Upper lobe of left lung (tissue), 6 donors: ENCODE measurements at regions not wholly inside any gene's neighbourhood (a gene's known extent, or its start where the extent isn't known, plus 50 kb on each side); places are given as distances from the start of the nearest gene placed in this dataset.

Experiments used
- ATAC-seq, 2 donors: fragments of 200-7000 bp; cut with Tn5 transposase; one replicate each; pipeline ENCODE4 v1.9.1; 2022; ENCODE audit warnings: mild to moderate bottlenecking in 2 of 2, moderate library complexity in 2 of 2; ENCODE audit not compliant: low FRiP score in 2 of 2
- DNase-seq, 2 donors: peaks; one replicate each; pipeline ENCODE4 v3.0.0-alpha.2; 2019 to 2020
- H3K27ac ChIP-seq, 4 donors: fragments of 200-600 bp; sonication (generic); one replicate each; pipeline ENCODE4 v1.5.1; 2016 to 2019
- H3K27me3 ChIP-seq, 4 donors: fragments of 200-600 bp; sonication (generic); one replicate each; pipeline ENCODE4 v1.5.1; 2017 to 2019
- H3K36me3 ChIP-seq, 4 donors: fragments of 200-600 bp; sonication (generic); one replicate each; pipeline ENCODE4 v1.5.1; 2016 to 2019
- H3K4me1 ChIP-seq, 4 donors: fragments of 200-600 bp; sonication (generic); one replicate each; pipeline ENCODE4 v1.5.1; 2018 to 2019
- H3K4me3 ChIP-seq, 4 donors: fragments of 200-600 bp; sonication (generic); one replicate each; pipeline ENCODE4 v1.5.1; 2017 to 2019; ENCODE audit warnings: mild to moderate bottlenecking in 2 of 4, moderate library complexity in 1 of 4
- H3K9me3 ChIP-seq, 4 donors: fragments of 200-600 bp; sonication (generic); one replicate each; pipeline ENCODE4 v1.5.1; 2018 to 2019
- EP300 ChIP-seq, 4 donors: sonication (generic); formaldehyde crosslinking; IDR thresholded peaks; one replicate each; pipeline ENCODE4 v1.5.1; 2017; ENCODE audit warnings: antibody characterized with exemption in 4 of 4, control low read depth in 2 of 4
- POLR2A ChIP-seq, 4 donors: fragments of 450-650 bp; IDR thresholded peaks; one replicate each; pipeline ENCODE4 v1.5.1; 2016 to 2017; ENCODE audit warnings: antibody characterized with exemption in 4 of 4, mild to moderate bottlenecking in 2 of 4
- POLR2AphosphoS5 ChIP-seq, 2 donors: sonication (generic); formaldehyde crosslinking; IDR thresholded peaks; one replicate each; pipeline ENCODE4 v1.5.1; 2017; ENCODE audit warnings: antibody characterized with exemption in 2 of 2
- WGBS, 2 donors: methylation state at CpG; one replicate each; pipeline ENCODE4 v1.1.5; 2017 to 2018; 5-methylcytosine and 5-hydroxymethylcytosine counted together
- TF ChIP-seq, protein P1 (sequence below), 6 experiments: fragments of 450-650 bp in 4 of 6; fragments of 200-600 bp in 2 of 6; sonication (generic) in 2 of 6; IDR thresholded peaks; one replicate each; pipeline ENCODE4 v1.5.1; 2016 to 2019; ENCODE audit warnings: antibody characterized with exemption in 6 of 6
- donor health status: DM: no; HTN: no; CAD: no; lungs with moderate emphysema.
- donor health status: DM: no; HTN: yes; CAD: no; lungs with severe emphysema.

DNA sequence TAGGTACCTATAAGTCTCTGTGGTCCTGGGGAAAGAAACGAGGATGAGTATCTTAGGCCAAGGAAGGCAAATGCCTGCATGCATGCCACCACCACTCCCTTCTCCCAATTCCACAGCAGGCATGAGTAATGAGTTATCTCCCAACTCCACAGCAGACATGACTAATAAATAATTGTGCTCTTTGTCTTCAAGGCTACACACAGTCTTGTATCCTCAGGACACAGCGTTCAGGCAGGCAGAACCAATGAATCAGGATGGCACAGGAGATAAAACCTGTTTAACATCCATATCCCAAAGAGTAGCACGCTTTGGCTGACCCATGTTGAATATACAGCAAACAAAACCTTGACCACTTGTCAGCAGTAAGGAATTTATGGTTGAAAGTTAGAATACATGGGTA is 229.7 kb upstream of the NFE2L3 start:
- TF ChIP-seq EP300 (IDR thresholded peaks at IDR 0.05) (no peak), POLR2A (IDR thresholded peaks at IDR 0.05) (no peak), POLR2AphosphoS5 (IDR thresholded peaks at IDR 0.05) (no peak)
- TF ChIP-seq, protein P1, sequence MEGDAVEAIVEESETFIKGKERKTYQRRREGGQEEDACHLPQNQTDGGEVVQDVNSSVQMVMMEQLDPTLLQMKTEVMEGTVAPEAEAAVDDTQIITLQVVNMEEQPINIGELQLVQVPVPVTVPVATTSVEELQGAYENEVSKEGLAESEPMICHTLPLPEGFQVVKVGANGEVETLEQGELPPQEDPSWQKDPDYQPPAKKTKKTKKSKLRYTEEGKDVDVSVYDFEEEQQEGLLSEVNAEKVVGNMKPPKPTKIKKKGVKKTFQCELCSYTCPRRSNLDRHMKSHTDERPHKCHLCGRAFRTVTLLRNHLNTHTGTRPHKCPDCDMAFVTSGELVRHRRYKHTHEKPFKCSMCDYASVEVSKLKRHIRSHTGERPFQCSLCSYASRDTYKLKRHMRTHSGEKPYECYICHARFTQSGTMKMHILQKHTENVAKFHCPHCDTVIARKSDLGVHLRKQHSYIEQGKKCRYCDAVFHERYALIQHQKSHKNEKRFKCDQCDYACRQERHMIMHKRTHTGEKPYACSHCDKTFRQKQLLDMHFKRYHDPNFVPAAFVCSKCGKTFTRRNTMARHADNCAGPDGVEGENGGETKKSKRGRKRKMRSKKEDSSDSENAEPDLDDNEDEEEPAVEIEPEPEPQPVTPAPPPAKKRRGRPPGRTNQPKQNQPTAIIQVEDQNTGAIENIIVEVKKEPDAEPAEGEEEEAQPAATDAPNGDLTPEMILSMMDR (IDR thresholded peaks at IDR 0.05), result no peak
- H3K4me3 ChIP-seq, result no peak overlapping the region
- 79 to 92% methylated on average over 3 of the region's 3 CpGs for WGBS, 2 donors
- no peak overlapping the region for H3K27ac ChIP-seq
- no peaks in the 10 kb centered on the region for H3K27me3 ChIP-seq
- ATAC-seq, result no peak
- no peak for DNase-seq
- H3K4me1 ChIP-seq, result no peaks in the 10 kb centered on the region
- H3K36me3 ChIP-seq, result no peaks in the 10 kb centered on the region
- peaks cover 0 to 10% (median 6%) of the 10 kb centered on the region in 4 donors for H3K9me3 ChIP-seq

DNA sequence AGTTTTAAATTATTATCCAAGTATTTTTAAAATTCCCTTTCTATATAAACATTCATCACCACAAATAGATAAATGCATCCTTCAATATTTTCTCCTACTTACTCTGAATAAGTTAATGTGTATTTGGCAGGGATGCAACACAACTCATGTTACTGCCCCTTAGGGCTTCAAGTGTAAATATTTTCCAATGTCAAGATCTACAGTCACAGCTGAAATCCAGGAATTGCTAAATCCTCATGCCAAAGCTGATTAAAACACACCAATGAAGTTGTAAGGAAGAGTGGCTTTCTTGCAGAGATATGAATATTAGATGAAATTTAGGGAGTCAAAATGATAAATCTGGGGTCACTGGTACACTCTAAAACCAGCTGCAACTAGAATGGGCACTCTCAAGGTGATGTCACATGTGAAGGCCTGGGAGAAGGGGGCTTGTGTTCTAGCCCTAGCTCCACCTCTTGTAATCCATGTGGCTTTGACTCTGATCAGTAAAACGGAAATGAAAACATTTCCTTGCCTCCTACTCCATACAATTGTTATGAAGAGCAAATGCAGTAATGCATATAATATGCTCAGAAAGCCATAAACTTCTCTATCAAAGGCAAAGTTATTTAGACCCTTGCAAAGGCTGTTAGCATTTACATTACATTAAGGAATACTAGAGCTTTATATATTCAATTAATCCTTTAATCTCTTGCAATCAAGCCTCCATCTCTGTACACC is 228.1 kb upstream of the NFE2L3 start:
- no peak for ATAC-seq
- Histone ChIP-seq H3K27me3 (no peaks in the 10 kb centered on the region), H3K4me3 (no peak overlapping the region), H3K4me1 (no peaks in the 10 kb centered on the region), H3K9me3 (peaks cover 0 to 5% (median 4%) of the 10 kb centered on the region in 4 donors), H3K27ac (no peak overlapping the region), H3K36me3 (no peaks in the 10 kb centered on the region)
- no peak for DNase-seq
- TF ChIP-seq POLR2A (IDR thresholded peaks at IDR 0.05), result no peak
- TF ChIP-seq, protein P1 (IDR thresholded peaks at IDR 0.05), result no peak
- TF ChIP-seq EP300 (IDR thresholded peaks at IDR 0.05), result no peak
- TF ChIP-seq POLR2AphosphoS5 (IDR thresholded peaks at IDR 0.05), result no peak
- WGBS, 2 donors, result 70 to 72% methylated on average over 1 of the region's 1 CpG

DNA sequence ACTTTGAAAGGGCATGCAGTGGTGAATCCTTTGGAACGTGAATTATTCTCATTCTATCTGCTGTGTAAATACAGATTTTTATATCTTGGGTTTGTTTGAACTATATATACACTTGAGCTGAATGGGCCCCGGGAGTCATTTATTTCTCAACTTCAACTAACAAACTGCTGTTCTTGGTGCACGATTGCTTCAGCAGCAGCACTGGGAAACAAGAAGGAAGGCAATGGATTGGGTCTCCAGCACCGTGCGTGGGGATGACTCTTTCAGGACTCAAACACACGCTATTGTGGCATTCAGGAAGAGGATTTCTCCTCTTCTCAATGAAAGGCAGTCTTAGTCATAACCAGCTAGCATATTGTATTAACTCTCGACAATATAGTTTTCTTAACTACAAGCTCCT is 226.0 kb upstream of the NFE2L3 start:
- WGBS, 2 donors, result 41 to 58% methylated on average over 7 of the region's 7 CpGs
- TF ChIP-seq EP300 (IDR thresholded peaks at IDR 0.05) (no peak), POLR2AphosphoS5 (IDR thresholded peaks at IDR 0.05) (no peak), POLR2A (IDR thresholded peaks at IDR 0.05) (no peak)
- TF ChIP-seq, protein P1 (IDR thresholded peaks at IDR 0.05), result no peak
- no peak overlapping the region for H3K4me3 ChIP-seq
- H3K36me3 ChIP-seq, result no peaks in the 10 kb centered on the region
- H3K9me3 ChIP-seq, result no peaks in the 10 kb centered on the region
- no peak overlapping the region for H3K27ac ChIP-seq
- H3K4me1 ChIP-seq, result no peaks in the 10 kb centered on the region
- H3K27me3 ChIP-seq, result no peaks in the 10 kb centered on the region
- ATAC-seq (peak in 1 of 2 donors; percentile 77), DNase-seq (no peak)

DNA sequence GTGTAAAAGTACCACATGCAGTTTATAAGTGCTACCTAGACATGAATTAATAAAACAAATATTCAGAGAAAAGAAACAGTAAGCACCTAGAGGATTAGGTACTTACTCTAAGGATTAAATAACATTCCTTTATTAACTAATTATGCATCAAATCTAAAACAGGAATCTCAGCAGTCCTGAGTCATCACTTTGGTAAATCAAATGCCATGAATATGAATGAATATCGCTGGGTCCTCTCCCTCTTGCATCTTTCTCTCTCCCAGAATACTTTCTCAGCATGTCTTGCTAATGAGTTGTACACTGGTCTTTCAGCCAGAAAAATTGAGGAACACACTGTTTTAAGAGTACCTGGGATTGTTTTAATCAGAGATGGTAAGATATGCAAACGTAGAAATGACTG is 225.5 kb upstream of the NFE2L3 start:
- DNase-seq (no peak), ATAC-seq (no peak)
- no peak overlapping the region for H3K27ac ChIP-seq
- no peaks in the 10 kb centered on the region for H3K9me3 ChIP-seq
- no peaks in the 10 kb centered on the region for H3K4me1 ChIP-seq
- no peak for TF ChIP-seq POLR2AphosphoS5 (IDR thresholded peaks at IDR 0.05)
- no peak overlapping the region for H3K4me3 ChIP-seq
- no peaks in the 10 kb centered on the region for H3K27me3 ChIP-seq
- 85 to 86% methylated on average over 2 of the region's 2 CpGs for WGBS, 2 donors
- no peaks in the 10 kb centered on the region for H3K36me3 ChIP-seq

DNA sequence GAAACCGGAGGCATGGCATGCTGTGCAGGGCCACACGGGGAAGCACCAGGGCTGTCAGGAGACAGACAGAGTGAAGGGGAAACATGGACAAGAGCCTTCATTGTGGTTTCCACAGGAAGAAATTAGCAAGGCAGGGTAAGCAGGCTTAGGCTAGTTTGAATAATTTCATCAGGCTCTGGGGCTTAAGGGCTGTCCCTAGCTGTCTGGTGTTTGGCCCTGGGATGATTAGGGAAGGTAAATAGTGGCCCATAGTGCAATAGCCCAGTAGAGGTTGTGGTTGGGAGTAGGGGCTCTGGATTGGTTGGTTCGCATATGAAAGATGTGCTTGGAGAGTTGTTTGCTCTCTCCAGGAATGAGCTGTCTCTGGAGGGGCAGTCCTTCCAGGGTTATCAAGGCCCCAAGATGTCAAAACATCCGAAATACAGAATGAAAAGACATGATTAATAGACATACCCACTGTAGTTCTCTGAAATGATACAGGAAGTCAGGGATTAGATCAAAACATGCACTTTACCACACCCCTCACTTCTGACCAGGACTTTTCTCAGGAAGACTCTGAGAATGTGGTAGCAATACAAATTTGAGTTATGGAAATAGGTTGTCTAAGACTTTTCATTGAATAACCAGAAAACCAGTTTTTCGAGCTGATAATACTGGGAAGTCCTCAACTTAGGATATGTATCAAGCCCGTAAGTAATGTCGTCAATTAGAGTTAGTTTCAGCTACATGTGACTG is 224.9 kb upstream of the NFE2L3 start:
- no peaks in the 10 kb centered on the region for H3K36me3 ChIP-seq
- H3K4me1 ChIP-seq, result no peaks in the 10 kb centered on the region
- no peak overlapping the region for H3K4me3 ChIP-seq
- H3K9me3 ChIP-seq, result no peaks in the 10 kb centered on the region
- H3K27ac ChIP-seq, result no peak overlapping the region
- ATAC-seq (no peak), DNase-seq (no peak)
- TF ChIP-seq POLR2AphosphoS5 (IDR thresholded peaks at IDR 0.05) (no peak), EP300 (IDR thresholded peaks at IDR 0.05) (no peak), POLR2A (IDR thresholded peaks at IDR 0.05) (no peak)
- TF ChIP-seq, protein P1 (IDR thresholded peaks at IDR 0.05), result no peak
- no peaks in the 10 kb centered on the region for H3K27me3 ChIP-seq
- 70 to 81% methylated on average over 7 of the region's 7 CpGs for WGBS, 2 donors
